ENCODE measurements at regions not wholly inside any gene's neighbourhood (a gene's known extent, or its start where the extent isn't known, plus 50 kb on each side); places are given as distances from the start of the nearest gene placed in this dataset.

DNA sequence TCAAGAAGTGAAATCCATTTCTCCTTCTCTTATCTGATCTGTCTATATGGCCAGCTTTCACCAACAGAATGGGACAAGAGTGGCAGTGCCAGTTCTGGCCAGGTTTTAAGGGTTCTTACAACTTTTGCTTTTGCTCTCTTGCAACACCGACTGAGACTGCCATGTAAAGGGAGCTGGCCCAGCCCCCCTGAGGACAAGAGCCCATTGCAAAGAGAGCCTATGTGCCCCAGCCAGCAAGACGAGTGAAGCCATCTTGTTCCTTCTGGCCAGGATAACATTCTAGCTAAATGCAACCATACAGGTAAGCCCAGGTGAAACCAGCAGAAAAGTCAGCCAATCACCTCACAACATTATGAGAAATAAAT lies 101.0 kb upstream of the RND3 start:
- peak overlapping the region; percentile 85; the same call in 1 of the 2 replicates for H3K27ac ChIP-seq
- no peaks in the 10 kb centered on the region for H3K27me3 ChIP-seq (replicated peaks; ENCODE audit: insufficient read depth)
- H3K9me3 ChIP-seq (ENCODE audit: low read depth) = no peaks in the 10 kb centered on the region
- H3K79me2 ChIP-seq (ENCODE audit: insufficient read depth) = no peaks in the 10 kb centered on the region
- no peak overlapping the region for H3K9ac ChIP-seq
- H3K9me2 ChIP-seq (ENCODE audit: insufficient read depth) = no peaks in the 10 kb centered on the region
- in situ Hi-C loops (cut with MboI) = no loop called here
- peaks cover 47% of the 10 kb centered on the region for H3F3A ChIP-seq (ENCODE audit: insufficient read depth)
- H3K4me2 ChIP-seq (ENCODE audit: unreplicated experiment) = no peak overlapping the region
- DNase-seq = no peak
- H3K36me3 ChIP-seq (ENCODE audit: low read depth) = no peaks in the 10 kb centered on the region
- no peak for TF ChIP-seq EZH2phosphoT487 (IDR thresholded peaks at IDR 0.05; ENCODE audit: insufficient read depth, low read depth)
- TF ChIP-seq EZH2 (IDR thresholded peaks at IDR 0.05; ENCODE audit: insufficient read depth, poor library complexity, severe bottlenecking) = no peak
- peaks cover 48% of the 10 kb centered on the region for H3K4me1 ChIP-seq (ENCODE audit: insufficient read depth)
- H2AFZ ChIP-seq = no peak overlapping the region
- WGBS, 2 experiments (ENCODE audit: low coverage in 1 of 2, low lambda C conversion rate in 2 of 2, missing lambda C conversion rate in 2 of 2) = 100% methylated on average over 2 of the region's 2 CpGs
- no peaks in the 10 kb centered on the region for H4K20me1 ChIP-seq (ENCODE audit: insufficient read depth)
- no peak overlapping the region for H3K4me3 ChIP-seq

DNA sequence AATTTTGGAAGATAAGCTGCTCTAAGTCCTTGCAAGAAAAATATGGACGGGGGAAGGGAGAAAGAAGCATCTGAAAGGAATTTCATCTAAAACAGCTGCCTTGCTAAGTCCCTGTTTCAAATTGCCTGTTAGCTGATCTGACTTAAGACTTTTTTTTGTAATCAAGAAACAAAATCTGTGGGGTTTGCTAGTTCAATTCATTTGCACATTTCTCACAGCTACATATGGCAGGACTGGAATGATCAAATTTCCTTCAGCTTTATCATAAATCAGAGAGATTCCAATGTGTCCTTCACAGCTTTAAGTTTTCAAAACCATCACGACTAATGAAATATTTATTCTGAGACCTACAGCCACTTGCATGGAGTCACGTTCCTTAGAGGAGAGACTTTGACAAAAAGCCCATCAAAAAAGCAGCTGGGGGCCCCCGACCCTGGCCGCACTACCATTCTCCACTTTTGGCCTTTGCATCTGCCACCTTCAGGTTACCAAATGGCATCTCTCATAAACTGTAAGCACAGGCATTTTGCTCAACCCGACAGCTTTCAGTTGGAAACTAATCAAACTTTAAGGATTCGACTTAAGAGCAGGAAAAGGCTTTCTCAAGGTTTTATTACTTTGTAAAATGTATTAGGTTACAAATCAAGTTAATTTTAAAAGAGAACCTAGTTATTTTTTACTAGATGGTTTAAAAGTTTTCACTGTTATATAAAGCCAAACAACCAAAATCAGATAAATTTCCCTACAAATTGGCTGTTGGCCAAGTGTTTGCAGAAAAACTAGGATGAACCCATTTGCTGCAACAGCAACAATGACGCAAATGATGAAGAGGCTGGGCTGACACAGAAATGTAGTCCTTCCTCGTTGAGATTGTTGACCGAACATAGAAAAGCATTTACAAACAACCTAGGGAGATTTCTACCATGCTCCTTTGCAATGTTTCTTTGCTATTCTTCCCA lies 100.4 kb upstream of the RND3 start:
- H3K27me3 ChIP-seq (replicated peaks; ENCODE audit: insufficient read depth) = no peaks in the 10 kb centered on the region
- H3F3A ChIP-seq (ENCODE audit: insufficient read depth) = peaks cover 47% of the 10 kb centered on the region
- peak overlapping the region; percentile 32 for H3K4me3 ChIP-seq
- TF ChIP-seq EZH2 (IDR thresholded peaks at IDR 0.05; ENCODE audit: insufficient read depth, poor library complexity, severe bottlenecking) (no peak), EZH2phosphoT487 (IDR thresholded peaks at IDR 0.05; ENCODE audit: insufficient read depth, low read depth) (no peak)
- peak; percentile 67 for DNase-seq
- peak overlapping the region; percentile 64 for H3K4me2 ChIP-seq (ENCODE audit: unreplicated experiment)
- H3K79me2 ChIP-seq (ENCODE audit: insufficient read depth) = no peaks in the 10 kb centered on the region
- H3K9me3 ChIP-seq (ENCODE audit: low read depth) = no peaks in the 10 kb centered on the region
- peak overlapping the region; percentile 85 for H3K27ac ChIP-seq
- in situ Hi-C loops (cut with MboI) = no loop called here
- 22 to 26% methylated on average over 10 of the region's 10 CpGs for WGBS, 2 experiments (ENCODE audit: low coverage in 1 of 2, low lambda C conversion rate in 2 of 2, missing lambda C conversion rate in 2 of 2)
- H3K36me3 ChIP-seq (ENCODE audit: low read depth) = no peaks in the 10 kb centered on the region
- peak overlapping the region; percentile 62 for H2AFZ ChIP-seq
- no peaks in the 10 kb centered on the region for H4K20me1 ChIP-seq (ENCODE audit: insufficient read depth)
- H3K9me2 ChIP-seq (ENCODE audit: insufficient read depth) = no peaks in the 10 kb centered on the region
- H3K9ac ChIP-seq = peak overlapping the region; percentile 64
- H3K4me1 ChIP-seq (ENCODE audit: insufficient read depth) = peaks cover 48% of the 10 kb centered on the region

DNA sequence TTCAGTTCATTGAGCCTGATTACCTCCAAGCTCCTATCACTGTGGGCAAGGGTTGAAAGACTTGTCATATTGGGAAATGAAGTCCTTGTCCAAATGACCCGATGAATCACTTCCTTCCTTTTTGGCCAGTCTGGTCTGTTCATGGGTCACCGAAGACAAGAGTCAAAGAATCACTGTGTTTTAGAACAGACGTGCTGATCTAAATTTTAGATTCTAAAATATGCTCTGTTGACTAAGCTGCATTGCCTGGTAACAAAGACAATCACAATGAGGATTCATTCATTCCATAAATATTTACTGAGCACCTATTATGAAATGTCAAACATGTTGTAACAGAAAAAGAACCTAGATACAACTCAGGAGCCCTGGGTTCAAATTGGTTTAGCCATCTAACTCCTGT lies 99.4 kb upstream of the RND3 start:
- no peaks in the 10 kb centered on the region for H4K20me1 ChIP-seq (ENCODE audit: insufficient read depth)
- H3F3A ChIP-seq (ENCODE audit: insufficient read depth) = peaks cover 47% of the 10 kb centered on the region
- in situ Hi-C loops (cut with MboI) = no loop called here
- H3K27me3 ChIP-seq (replicated peaks; ENCODE audit: insufficient read depth) = no peaks in the 10 kb centered on the region
- H3K9me2 ChIP-seq (ENCODE audit: insufficient read depth) = no peaks in the 10 kb centered on the region
- H3K9ac ChIP-seq = peak overlapping the region; percentile 64
- TF ChIP-seq EZH2 (IDR thresholded peaks at IDR 0.05; ENCODE audit: insufficient read depth, poor library complexity, severe bottlenecking) (no peak), EZH2phosphoT487 (IDR thresholded peaks at IDR 0.05; ENCODE audit: insufficient read depth, low read depth) (0 out of 2 replicates have a peak, but pooled peaks have one; percentile 29)
- H3K36me3 ChIP-seq (ENCODE audit: low read depth) = no peaks in the 10 kb centered on the region
- DNase-seq = peak; percentile 91
- no peak overlapping the region for H2AFZ ChIP-seq
- no peaks in the 10 kb centered on the region for H3K79me2 ChIP-seq (ENCODE audit: insufficient read depth)
- H3K4me3 ChIP-seq = no peak overlapping the region
- H3K9me3 ChIP-seq (ENCODE audit: low read depth) = no peaks in the 10 kb centered on the region
- H3K4me1 ChIP-seq (ENCODE audit: insufficient read depth) = peaks cover 49% of the 10 kb centered on the region
- 0 to 1% methylated on average over 3 of the region's 3 CpGs for WGBS, 2 experiments (ENCODE audit: low coverage in 1 of 2, low lambda C conversion rate in 2 of 2, missing lambda C conversion rate in 2 of 2)
- H3K27ac ChIP-seq = peak overlapping the region; percentile 85
- peak overlapping the region; percentile 64 for H3K4me2 ChIP-seq (ENCODE audit: unreplicated experiment)

DNA sequence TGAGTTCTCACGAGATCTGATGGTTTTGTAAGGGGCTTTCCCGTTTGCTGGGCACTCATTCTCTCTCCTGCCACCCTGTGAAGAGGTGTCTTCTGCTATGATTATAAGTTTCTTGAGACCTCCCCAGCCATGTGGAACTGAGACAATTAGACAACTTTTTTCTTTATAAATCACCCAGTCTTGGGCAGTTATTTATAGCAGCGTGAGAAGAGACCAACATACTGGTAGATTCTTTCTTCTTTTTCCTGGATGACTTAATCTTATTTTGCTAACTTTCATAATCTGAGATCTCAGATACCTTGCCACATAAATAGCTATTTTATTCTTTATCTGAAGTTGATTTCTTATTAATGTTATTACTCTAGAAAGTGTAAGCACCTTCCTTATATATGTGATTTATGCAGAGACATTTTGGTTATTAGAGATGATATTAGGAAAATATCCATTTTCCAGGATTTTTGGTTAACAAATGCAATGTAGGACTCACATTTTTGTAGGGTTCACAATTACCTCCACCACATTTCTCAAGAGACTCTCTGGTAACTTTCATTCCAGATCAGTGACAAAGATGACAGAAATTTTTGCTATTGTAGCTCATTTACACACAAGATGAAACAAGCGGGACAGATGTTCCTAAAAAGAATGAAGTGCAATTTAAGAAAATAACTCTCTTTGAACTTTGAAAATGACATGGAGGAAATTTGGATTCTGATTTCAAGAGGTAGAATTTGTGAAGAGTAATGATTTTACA lies 97.9 kb upstream of the RND3 start:
- Histone ChIP-seq H3K4me2 (ENCODE audit: unreplicated experiment) (peak overlapping the region; percentile 47), H2AFZ (no peak overlapping the region), H4K20me1 (ENCODE audit: insufficient read depth) (no peaks in the 10 kb centered on the region), H3K9me3 (ENCODE audit: low read depth) (no peaks in the 10 kb centered on the region), H3K79me2 (ENCODE audit: insufficient read depth) (no peaks in the 10 kb centered on the region), H3K4me1 (ENCODE audit: insufficient read depth) (peaks cover 47% of the 10 kb centered on the region), H3K27me3 (replicated peaks; ENCODE audit: insufficient read depth) (no peaks in the 10 kb centered on the region), H3K9me2 (ENCODE audit: insufficient read depth) (no peaks in the 10 kb centered on the region), H3K4me3 (no peak overlapping the region), H3F3A (ENCODE audit: insufficient read depth) (peaks cover 47% of the 10 kb centered on the region), H3K36me3 (ENCODE audit: low read depth) (no peaks in the 10 kb centered on the region), H3K27ac (peak overlapping the region; percentile 85), H3K9ac (peak overlapping the region; percentile 12; the same call in 1 of the 2 replicates)
- WGBS, 2 experiments (ENCODE audit: low coverage in 1 of 2, low lambda C conversion rate in 2 of 2, missing lambda C conversion rate in 2 of 2) = 73 to 78% methylated on average over 4 of the region's 4 CpGs
- in situ Hi-C loops (cut with MboI) = no loop called here
- peak; percentile 59 for DNase-seq
- no peak for TF ChIP-seq EZH2 (IDR thresholded peaks at IDR 0.05; ENCODE audit: insufficient read depth, poor library complexity, severe bottlenecking)
- TF ChIP-seq EZH2phosphoT487 (IDR thresholded peaks at IDR 0.05; ENCODE audit: insufficient read depth, low read depth) = no peak
